ENCODE measurements at regions not wholly inside any gene's neighbourhood (a gene's known extent, or its start where the extent isn't known, plus 50 kb on each side); places are given as distances from the start of the nearest gene placed in this dataset.

- DNase-seq, result no peak
- Histone ChIP-seq H3K36me3 (no peaks in the 10 kb centered on the region), H3K4me1 (no peaks in the 10 kb centered on the region), H3K27ac (no peak overlapping the region), H3K4me3 (no peak overlapping the region), H3K27me3 (no peaks in the 10 kb centered on the region), H3K9me3 (no peaks in the 10 kb centered on the region)
- TF ChIP-seq CTCF (IDR thresholded peaks at IDR 0.05) (no peak), POLR2AphosphoS5 (IDR thresholded peaks at IDR 0.05) (no peak)
- intact Hi-C loops (cut with DNase I; ENCODE audit: low total_unique reads), result no loop called here
- 53 to 67% (median 64%) methylated on average over 12 of the region's 12 CpGs for WGBS, 5 donors
Observed at GRCh38 chr6:4655196-4656025, 120.8 kb upstream of the CDYL start.

GRCh38 chr6:4653141-4653540 lies 123.1 kb upstream of the CDYL start:
- TF ChIP-seq POLR2AphosphoS5 (IDR thresholded peaks at IDR 0.05) (no peak), EP300 (IDR thresholded peaks at IDR 0.05) (no peak), POLR2A (IDR thresholded peaks at IDR 0.05) (no peak), CTCF (IDR thresholded peaks at IDR 0.05) (no peak)
- Histone ChIP-seq H3K4me1 (no peaks in the 10 kb centered on the region), H3K9me3 (no peaks in the 10 kb centered on the region), H3K27ac (no peak overlapping the region), H3K27me3 (no peaks in the 10 kb centered on the region), H3K36me3 (no peaks in the 10 kb centered on the region), H3K4me3 (no peak overlapping the region)
- intact Hi-C loops (cut with DNase I; ENCODE audit: low total_unique reads), result no loop called here
- WGBS, 5 donors, result 69 to 82% (median 76%) methylated on average over 3 of the region's 3 CpGs
- no peak for DNase-seq

- Histone ChIP-seq H3K9me3 (no peaks in the 10 kb centered on the region), H3K27ac (no peak overlapping the region), H3K4me3 (no peak overlapping the region), H3K27me3 (no peaks in the 10 kb centered on the region), H3K4me1 (peaks cover 0 to 11% (median 9%) of the 10 kb centered on the region in 4 donors), H3K36me3 (no peaks in the 10 kb centered on the region)
- WGBS, 5 donors, result 2 to 96% (median 89%) methylated on average over 1 of the region's 1 CpG
- DNase-seq, result no peak
- TF ChIP-seq POLR2A (IDR thresholded peaks at IDR 0.05), result no peak
- no peak for TF ChIP-seq EP300 (IDR thresholded peaks at IDR 0.05)
- no peak for TF ChIP-seq CTCF (IDR thresholded peaks at IDR 0.05)
- TF ChIP-seq POLR2AphosphoS5 (IDR thresholded peaks at IDR 0.05), result no peak
- intact Hi-C loops (cut with DNase I; ENCODE audit: low total_unique reads), result no loop called here
Observed at GRCh38 chr6:4651831-4652467, 124.3 kb upstream of the CDYL start.

- 42 to 57% (median 47%) methylated on average over 3 of the region's 3 CpGs for WGBS, 5 donors
- no peak for TF ChIP-seq POLR2A (IDR thresholded peaks at IDR 0.05)
- TF ChIP-seq EP300 (IDR thresholded peaks at IDR 0.05), result no peak
- no peak for TF ChIP-seq CTCF (IDR thresholded peaks at IDR 0.05)
- no peak for TF ChIP-seq POLR2AphosphoS5 (IDR thresholded peaks at IDR 0.05)
- intact Hi-C loops (cut with DNase I; ENCODE audit: low total_unique reads), result no loop called here
Observed at GRCh38 chr6:4649728-4650127, 126.5 kb upstream of the CDYL start.

More at GRCh38 chr6:4649728-4650127, 126.5 kb upstream of the CDYL start:
- Histone ChIP-seq H3K9me3 (no peaks in the 10 kb centered on the region), H3K27me3 (no peaks in the 10 kb centered on the region), H3K4me3 (no peak overlapping the region), H3K4me1 (peaks cover 0 to 12% (median 9%) of the 10 kb centered on the region in 4 donors), H3K27ac (no peak overlapping the region), H3K36me3 (no peaks in the 10 kb centered on the region)
- DNase-seq, result no peak

Data from stomach (tissue), 8 donors.